ENCODE measurements at regions not wholly inside any gene's neighbourhood (a gene's known extent, or its start where the extent isn't known, plus 50 kb on each side); places are given as distances from the start of the nearest gene placed in this dataset.

DNA sequence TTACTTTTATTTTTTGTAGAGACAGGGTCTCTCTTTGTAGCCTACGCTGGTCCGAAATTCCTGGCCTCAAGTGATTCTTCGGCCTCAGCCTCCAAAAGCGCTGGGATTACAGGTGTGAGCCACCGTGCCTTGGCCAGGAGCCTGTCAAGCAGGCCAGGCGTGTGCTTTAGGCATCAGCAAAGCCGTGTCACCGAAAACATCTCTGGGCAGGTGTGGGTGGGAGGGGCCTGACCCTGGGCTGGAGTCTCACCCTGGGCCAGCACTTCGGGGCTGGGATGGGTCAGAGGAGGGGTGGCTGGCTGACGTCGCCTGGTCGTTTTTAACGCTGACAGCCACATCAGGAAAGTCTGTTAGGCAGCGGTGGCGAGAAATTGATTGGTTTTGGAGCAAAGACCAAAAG, 80.9 kb downstream of the UNCX start:
- TF ChIP-seq, protein P1, sequence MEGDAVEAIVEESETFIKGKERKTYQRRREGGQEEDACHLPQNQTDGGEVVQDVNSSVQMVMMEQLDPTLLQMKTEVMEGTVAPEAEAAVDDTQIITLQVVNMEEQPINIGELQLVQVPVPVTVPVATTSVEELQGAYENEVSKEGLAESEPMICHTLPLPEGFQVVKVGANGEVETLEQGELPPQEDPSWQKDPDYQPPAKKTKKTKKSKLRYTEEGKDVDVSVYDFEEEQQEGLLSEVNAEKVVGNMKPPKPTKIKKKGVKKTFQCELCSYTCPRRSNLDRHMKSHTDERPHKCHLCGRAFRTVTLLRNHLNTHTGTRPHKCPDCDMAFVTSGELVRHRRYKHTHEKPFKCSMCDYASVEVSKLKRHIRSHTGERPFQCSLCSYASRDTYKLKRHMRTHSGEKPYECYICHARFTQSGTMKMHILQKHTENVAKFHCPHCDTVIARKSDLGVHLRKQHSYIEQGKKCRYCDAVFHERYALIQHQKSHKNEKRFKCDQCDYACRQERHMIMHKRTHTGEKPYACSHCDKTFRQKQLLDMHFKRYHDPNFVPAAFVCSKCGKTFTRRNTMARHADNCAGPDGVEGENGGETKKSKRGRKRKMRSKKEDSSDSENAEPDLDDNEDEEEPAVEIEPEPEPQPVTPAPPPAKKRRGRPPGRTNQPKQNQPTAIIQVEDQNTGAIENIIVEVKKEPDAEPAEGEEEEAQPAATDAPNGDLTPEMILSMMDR (IDR thresholded peaks at IDR 0.05), result no peak
- TF ChIP-seq POLR2A (IDR thresholded peaks at IDR 0.05) (no peak), EP300 (IDR thresholded peaks at IDR 0.05) (no peak), POLR2AphosphoS5 (IDR thresholded peaks at IDR 0.05) (no peak)

Measured in gastroesophageal sphincter (tissue), 3 donors.